ENCODE measurements at regions not wholly inside any gene's neighbourhood (a gene's known extent, or its start where the extent isn't known, plus 50 kb on each side); places are given as distances from the start of the nearest gene placed in this dataset.
"Not testable (repeated sequence)": the region's sequence is repeated elsewhere in the genome, so short reads cannot be mapped to it uniquely, and the experiment has no call there.

DNA sequence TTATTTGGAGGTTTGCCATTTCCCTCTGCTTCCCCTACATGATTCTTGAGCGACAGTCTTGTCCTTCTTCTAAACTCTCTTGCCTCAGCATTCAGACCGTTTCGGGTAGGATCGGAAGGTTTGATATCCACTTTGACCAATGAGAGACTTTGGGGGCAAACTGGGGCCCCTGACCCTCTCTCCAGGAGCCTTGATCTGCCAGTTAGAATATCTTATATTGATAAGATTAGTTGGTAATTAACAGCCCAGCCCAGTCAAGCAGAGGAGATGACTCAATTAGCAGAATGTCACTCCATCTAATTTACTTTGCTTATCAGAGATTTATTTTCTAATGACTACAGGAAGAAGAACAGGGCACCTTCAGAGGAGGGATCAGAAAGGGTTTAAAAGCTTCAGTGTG, 532.8 kb downstream of the XYLT1 start:
- DNase-seq (ENCODE audit: low read depth), result no peak

DNA sequence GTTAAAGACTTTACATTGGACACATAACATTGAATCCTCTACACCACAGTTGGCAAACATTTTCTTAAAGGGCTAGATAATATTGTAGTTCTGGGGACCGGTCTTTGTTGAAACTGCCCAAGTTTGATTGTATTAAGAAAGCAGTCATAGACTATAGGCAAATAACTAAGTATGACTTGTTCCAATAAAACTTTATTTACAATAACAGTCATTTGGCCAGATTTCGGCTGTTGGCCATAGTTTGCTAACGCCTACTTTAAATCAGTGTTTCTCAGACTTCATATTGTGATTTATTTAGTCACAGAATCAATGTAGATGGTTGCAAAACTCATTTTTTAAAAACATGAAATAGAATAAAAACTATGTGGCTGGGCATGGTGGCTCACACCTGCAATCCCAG, 531.8 kb downstream of the XYLT1 start:
- DNase-seq (ENCODE audit: low read depth), result no peak

DNA sequence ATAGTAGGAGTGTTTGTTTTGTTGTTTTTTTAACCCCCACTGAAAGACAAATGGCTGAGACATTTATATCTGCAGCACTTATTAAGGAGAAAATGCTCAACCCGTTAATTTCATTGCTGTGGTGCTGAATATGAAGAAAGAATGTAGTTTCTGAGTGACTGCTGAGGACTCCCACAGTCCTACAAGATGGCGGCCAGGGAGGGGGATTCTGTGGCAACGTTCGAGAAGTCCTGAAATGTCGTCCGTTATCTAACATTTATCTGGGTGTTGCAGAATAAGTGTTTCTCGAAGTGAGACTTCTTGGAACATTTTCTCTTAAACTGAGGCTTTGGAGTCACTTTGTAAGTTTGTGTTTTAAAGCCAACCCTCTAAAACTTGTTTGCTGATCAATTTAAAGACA, 530.4 kb downstream of the XYLT1 start:
- DNase-seq (ENCODE audit: low read depth), result no peak

DNA sequence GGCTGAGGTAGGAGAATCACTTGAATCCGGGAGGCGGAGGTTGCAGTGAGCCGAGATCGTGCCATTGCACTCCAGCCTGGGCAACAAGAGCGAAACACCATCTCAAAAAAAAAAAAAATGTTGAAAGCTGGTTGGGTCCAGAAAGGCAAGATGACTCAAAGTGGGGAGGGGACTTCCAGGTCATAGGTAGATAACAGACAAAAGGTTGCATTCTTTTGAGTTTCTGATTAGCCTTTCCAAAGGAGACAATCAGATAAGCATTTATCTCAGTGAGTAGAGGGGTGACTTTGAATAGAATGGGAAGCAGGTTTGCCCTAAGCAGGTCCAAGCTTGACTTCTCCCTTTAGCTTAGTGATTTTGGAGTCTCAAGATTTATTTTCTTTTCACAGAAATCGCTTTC, 527.9 kb downstream of the XYLT1 start:
- DNase-seq (ENCODE audit: low read depth), result not testable (repeated sequence)

DNA sequence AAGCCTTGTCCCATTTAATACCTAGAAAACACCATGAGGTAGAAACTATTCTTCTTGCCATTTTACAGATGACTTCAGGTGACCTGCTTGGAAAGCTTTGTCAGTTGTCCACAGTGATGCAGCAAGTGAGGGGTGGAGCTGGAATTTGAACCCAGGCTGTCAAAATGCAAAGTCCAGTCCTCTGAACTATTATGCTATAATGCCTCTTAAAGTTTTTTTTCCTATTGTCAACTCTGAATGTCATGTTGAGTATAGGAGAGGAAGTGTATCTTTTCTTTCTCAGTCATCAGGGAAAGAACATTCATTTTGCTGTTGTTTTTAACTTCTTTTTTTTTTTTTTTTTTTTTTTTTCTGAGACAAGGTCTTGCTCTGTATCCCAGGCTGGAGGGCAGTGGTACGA, 525.6 kb downstream of the XYLT1 start:
- DNase-seq (ENCODE audit: low read depth), result no peak

DNA sequence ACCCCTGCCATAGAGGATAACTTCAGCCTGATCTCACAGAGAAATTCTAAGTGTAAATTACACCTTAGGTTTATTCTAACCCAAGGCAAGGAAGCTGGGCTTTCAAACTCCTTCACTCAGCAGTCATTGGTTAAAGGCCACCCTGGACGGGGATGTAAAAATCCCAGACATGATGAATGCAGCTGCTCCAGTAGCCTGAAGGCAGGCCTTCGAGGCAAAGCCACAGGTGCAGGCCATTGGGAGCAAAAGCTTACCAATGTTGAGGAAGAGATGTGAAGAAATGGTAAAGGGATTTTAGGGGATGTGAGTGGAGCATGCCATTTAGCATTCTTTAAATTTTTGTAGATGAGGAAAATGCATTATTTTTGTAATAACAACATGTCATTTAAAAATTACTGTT, 514.4 kb downstream of the XYLT1 start:
- no peak for DNase-seq (ENCODE audit: low read depth)

DNA sequence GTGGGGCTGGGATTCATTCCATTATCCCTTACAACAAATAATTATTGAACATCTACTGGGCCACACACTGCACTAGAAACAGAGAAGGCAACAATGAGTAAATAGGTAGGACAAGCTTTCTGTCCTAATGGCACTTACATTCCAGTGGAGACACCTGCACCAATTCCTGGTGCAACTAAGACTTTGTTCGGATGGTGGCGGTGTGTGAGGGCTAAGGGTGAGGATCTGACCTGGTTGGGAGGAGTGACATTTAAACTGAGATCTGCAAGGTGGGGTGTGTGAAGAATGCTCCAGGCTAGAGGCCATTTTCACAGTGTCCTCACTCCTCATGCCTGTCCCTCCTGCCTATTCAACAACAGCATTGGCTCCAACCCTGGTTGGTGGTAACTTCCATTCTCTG, 510.0 kb downstream of the XYLT1 start:
- no peak for DNase-seq (ENCODE audit: low read depth)

DNA sequence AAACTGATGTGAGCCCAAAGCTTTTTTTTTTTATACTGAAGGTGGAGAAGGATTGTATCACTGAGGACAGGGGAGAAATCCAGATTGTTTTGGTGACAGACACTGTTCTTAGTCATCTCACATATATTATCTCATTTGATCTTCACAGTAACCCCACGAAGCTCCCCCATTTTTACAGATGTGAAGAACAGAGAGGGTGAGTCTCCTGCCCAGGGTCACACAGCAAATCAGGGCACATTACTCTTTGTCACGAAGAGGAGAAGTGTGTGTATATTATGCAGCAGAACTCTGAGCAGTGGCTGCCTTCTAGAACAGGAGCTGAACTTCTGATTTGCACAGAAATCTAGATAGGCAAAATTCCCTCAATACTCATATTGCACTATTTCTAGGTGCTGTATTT, 504.3 kb downstream of the XYLT1 start:
- no peak for DNase-seq (ENCODE audit: low read depth)

DNA sequence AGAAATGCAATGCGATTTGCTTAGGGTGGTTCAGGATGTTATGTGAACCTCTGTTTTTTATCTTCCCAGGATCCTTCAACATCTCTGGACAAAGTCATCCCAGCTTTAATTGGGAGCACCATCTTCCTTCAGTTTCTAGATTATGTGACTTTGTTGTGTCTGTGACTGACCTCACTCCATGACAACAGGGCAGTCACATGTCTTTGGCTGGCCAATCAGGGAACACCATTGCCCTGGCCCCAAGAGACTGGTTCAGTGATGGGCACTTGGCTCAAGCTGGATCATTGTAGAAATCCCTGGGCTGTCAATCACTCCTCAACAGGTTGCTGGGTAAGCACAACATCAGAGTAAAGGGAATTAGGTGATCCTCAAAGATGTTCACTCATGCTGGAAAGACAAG, 499.7 kb downstream of the XYLT1 start:
- DNase-seq (ENCODE audit: low read depth), result no peak

DNA sequence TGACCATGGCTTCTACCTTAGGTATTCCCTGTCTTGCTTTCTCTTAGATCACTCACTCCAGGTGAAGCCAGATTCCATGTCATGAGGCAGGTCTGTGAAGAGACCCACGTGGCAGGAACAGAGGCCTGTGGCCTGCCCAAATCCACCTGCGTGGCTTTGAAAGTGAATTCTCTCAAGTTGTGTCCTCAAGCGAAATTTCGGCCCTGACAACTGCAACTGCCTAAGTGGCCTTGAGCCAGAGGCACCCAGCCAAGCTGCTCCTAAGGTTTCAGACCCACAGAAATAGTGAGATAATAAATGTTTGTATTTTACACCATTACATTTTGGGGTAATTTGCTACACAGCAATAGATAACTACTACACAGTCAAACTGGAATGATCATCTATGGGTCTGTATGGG, 497.9 kb downstream of the XYLT1 start:
- no peak for DNase-seq (ENCODE audit: low read depth)

DNA sequence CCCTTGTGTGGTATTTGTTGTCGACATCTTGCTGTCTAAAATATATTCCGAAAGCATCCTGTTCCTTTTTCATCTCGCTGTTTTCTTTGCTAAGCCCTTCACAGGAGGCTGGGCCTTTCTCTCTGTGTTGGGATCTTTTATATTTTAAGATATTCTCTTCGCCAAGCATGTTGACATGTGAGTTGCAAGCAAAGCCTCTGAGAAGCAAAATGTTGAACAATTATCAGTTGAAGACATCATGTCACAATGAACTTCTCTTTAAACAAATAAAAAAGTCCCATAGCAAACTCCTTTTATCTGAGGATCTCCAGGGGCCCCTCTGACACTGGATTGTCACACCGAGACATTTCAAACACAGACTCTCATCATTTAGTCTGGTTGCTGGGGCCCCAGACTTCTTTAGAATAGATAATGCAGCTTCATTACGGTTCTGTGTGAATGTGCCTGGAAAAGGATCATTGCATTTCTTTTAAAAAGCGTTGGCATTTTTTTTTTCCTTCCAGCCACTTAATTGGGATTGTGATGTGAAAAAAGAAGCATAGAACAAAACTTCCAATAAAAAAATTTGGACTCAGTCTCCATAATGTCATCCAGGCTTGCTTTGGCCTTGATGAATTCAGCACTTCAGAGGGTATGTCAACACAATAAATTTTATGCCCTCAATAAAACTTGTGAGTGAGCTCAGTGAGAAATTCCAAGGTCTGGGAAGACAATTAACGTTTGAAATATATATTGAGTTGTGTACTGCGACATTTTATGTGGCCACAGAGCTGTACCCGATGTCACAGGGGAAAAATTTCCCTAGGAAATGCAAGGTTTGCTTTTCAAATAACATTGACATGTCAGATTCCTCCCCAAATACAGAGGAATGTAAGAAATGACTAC, 496.8 kb downstream of the XYLT1 start:
- no peak for DNase-seq (ENCODE audit: low read depth)

DNA sequence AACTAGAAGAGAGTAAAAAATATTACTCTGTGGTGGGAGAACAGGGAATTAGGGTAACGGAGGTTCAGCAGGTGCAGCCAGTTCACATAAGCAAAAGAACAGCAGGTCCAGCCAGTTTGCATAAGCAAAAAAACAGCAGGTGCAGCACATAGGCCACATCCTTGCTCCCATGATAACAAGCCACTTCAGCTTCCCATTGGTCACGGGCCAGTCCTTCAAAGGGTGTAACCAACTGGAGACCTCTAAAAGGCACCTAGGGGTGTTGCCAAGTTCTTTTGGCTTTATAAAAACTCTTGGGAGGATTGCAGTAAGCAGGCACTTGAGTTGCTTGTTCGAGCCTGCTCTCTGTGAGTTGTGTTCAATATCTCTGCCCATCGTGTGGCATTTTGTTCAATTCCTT, 488.1 kb downstream of the XYLT1 start:
- no peak for DNase-seq (ENCODE audit: low read depth)

DNA sequence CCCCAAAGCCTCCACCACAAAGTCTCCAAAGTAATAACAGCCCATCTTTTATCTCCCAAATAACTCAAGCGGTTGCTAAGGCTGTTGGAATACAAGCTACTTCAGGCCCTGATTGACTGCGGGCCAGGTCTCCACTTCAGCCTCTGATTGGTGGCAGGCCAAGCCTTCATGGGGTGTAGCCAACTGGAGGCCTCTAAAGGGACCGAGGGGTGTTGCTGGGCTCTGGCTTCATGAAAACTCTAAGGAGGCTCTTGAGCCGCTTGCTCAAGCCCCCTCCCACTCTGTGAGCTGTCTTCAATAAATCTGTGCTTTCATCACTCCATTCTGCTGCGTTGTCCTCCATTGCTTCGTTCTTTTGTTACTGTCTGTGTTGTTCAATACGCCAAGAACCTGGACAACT, 487.2 kb downstream of the XYLT1 start:
- DNase-seq (ENCODE audit: low read depth), result no peak

DNA sequence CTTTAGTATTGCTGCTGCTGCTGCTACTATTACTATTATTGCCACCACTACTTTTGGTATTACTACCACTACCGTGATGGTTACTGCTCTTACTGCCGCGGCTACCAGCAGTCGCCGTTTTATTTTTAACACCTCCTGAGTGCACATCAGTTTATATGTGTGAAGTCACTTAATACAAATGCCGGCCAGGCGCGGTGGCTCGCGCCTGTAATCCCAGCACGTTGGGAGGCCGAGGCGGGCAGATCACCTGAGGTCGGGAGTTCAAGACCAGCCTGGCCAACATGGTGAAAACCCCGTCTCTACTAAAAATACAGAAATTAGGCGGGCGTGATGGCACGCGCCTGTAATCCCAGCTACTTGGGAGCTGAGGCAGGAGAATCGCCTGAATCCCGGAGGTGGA, 486.7 kb downstream of the XYLT1 start:
- not testable (repeated sequence) for DNase-seq (ENCODE audit: low read depth)

DNA sequence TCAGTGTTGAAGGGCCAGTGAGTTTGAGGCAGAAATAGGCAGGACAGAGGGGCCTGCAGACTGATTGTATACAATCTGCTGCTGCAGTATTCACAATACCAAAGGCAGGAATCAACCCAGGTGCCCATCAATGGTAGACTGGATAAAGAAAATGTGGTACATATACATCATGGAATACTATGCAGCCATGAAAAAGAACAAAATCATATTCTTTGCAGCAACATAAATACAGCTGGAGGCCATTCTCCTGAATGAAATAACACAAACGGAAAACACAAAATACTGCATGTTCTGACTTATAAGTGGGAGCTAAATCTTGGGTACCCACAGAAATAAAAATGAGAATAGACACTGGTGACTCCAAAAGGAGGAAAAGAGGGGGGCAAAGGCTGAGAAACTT, 485.1 kb downstream of the XYLT1 start:
- DNase-seq (ENCODE audit: low read depth), result no peak

DNA sequence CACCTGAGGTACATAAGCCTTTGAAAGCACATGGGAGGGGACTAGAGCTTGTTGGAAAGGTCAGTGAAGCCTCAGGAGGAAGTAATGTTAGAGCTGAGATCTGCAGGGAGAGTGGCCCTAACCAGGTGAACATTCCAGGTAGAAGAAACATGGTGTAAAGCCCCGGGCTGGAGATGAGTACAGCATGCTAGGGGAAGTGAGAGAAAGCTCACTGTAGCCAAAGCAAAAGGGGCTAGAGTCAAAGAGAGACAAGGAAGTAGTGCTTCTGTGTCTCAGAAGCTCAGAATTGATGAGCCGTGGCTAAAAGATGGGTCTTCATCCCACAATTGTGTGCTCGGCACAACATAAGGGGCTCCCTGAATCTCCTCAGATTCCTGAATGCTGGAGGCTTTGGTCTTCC, 481.8 kb downstream of the XYLT1 start:
- DNase-seq (ENCODE audit: low read depth), result no peak

DNA sequence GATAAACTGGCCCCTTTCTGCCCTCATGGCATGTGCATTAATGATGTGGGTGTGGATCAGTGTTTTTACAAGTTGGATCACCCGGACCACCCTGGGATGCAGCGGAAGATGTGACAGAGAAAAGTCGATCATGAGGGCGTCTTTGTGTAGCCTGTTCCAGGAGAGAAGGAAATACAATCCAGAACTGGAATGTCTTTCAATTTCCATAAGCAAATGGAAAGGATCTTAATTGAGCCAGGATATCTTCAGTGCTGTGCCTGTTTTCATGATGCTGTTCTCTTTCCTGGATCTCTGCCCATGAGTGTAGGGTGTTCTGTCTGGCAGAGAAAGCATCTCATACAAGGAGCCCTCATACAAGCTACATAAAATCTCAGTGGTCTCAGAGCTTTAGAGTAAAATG, 481.4 kb downstream of the XYLT1 start:
- DNase-seq (ENCODE audit: low read depth), result no peak

DNA sequence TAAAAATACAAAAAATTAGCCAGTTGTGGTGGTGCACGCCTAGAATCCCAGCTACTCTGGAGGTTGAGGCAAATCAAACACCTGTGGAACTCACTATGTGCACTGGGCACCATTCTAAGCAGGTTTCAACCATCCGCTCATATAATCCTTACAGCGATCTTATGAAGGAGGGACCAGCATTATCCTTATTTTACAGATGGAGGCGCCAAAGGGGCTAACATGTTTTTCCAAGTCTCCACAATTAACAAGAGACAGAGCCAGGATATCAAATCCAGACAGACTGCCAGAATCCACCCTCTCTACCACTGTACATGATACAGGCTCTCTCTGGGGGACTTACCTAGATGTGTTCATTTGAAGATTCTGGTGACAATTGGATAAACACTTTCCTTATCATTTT, 479.0 kb downstream of the XYLT1 start:
- no peak for DNase-seq (ENCODE audit: low read depth)

DNA sequence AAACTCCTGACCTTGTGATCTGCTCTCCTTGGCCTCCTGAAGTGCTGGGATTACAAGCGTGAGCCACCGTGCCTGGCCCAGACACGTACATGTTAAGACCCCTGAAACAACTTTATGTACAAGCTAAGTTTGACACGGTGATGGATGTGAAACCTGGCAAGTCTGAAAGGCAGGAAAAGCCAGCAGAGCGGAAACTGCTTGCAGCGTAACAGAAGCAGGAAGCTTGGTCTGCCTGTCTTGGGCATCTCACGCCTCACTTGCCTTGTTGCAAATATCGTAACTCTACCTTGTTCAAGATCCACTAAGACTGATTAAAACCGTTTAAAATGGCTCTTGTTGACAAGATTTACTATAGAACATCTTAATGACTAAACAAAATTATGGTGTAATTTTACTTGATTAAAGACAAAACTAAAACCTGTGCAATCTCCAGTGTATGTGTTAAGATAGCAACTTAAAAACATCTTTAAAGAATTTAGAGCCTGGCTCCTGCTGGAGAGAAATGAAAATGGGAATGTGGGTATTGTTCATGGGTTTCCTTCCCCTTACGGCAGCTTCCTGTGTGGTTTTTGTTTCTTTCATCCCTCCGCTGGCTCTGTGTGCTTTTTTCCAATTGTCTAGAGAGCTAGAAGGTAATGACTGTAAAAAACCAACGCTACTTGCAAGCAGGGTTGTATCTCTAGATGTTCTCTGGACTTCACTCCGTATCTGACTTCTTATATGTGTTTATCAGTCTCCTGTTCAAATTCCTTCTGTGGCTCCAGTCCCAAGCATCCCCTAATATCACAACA, 477.6 kb downstream of the XYLT1 start:
- no peak for DNase-seq (ENCODE audit: low read depth)

DNA sequence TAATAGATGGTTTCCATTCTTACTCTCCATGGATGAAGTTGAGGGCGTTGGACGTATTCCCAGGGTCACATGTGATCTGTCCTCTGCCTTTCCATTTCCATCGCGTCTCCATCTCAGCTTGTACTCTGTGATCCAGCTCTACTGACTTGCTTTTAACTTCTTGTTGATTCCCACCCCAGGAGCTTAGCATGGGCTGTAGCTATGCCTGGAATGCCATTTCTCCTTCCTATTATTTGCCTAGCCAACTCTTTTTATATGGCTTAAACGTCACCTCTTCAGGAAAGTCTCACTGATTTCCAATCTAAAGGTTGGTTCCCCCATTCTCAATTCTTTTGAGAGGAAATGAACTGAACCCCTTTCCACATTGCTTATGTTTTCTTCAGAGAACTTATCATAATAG, 475.9 kb downstream of the XYLT1 start:
- DNase-seq (ENCODE audit: low read depth), result no peak

DNA sequence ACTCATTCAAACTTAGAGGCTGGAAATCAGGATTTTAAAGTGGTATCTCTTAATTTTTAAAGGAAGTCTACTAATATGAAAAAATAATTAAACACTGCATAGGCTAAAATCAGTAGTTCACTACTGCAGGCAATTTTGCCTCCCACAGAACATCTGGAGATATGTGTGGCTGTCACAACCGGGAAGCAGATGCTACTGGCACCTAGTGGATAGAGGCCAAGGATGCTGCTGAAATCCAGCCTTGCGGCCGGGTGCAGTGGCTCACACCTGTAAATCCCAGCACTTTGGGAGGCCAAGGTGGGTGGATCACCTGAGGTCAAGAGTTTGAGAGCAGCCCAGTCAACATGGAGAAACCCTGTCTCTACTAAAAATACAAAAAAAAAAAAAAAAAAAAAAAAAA, 473.9 kb downstream of the XYLT1 start:
- no peak for DNase-seq (ENCODE audit: low read depth)

DNA sequence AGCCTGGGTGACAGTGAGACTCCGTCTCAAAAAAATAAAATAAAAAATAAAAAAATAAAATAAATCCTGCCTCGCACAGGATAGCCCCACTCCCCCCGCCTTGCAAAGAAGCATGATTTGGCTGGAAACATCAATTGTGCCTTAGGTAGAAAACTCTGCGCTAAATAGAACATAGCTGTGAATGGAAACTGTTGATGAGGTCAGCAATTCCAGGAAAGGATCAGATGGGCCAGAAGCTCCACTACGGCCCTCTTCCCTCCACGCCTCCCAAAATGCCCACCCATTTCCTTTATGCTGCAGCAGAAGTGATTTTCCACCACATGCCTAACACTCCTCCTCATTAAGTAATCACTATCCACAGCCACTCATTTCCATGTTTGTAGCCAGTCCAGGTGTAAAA, 473.4 kb downstream of the XYLT1 start:
- no peak for DNase-seq (ENCODE audit: low read depth)

DNA sequence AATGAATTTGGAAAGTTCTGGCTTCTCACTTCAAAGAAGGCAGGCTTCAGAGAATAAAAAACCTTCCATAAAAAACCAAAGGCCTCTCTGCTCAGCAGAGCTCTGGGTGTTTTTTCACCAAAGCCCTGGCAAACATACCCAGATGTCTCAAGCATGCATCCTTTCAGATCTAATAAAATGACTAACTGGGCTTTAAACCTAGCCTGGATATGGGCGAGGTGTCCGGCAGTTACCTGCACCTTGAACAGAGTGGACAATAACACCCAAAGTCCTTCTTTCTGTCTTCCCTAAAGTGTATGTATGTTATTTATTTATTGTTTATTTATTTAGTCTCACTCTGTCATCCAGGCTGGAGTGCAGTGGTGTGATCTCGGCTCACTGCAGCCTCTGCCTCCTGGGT, 469.3 kb downstream of the XYLT1 start:
- DNase-seq (ENCODE audit: low read depth), result no peak

DNA sequence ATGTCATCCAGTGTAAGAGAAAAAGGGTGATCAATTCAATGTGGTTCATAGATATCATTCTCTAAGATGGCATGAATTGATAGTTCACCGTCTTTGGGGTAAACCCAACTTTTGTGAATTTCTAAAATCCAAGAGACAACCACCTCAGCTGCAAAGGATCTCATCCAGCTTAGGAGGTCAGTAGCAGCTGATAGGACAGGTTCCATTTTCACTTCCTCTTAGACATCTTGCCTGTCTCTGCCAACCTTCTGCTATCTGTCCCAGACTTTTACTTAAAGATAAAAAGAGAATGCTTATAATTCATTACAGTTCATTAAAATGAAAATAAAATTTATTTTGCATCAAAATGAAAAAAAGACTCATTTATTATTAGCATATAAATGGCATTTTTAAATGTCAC, 468.2 kb downstream of the XYLT1 start:
- DNase-seq (ENCODE audit: low read depth), result no peak

Data from activated T-cell treated with anti-CD3 and anti-CD28 coated beads for 48 hours (primary cell).